NB4 (cell line): ENCODE measurements at regions not wholly inside any gene's neighbourhood (a gene's known extent, or its start where the extent isn't known, plus 50 kb on each side); places are given as distances from the start of the nearest gene placed in this dataset.

ENCODE experiments used
- CTCF ChIP-seq: IDR thresholded peaks from one replicate; pipeline ENCODE4 v1.5.1; 2012; ENCODE audit warnings: low read depth, low read length
- MAX ChIP-seq: IDR thresholded peaks from 2 replicates; pipeline ENCODE4 v1.6.1; 2011; ENCODE audit warnings: low read depth, low read length
- POLR2A ChIP-seq: IDR thresholded peaks from 2 replicates; pipeline ENCODE4 v1.6.1; 2011; ENCODE audit warnings: mild to moderate bottlenecking; ENCODE audit not compliant: insufficient read length; ENCODE audit errors: extremely low read depth

GRCh38 chr5:125337294-125337693, 590.9 kb upstream of the ZNF608 start:
- TF ChIP-seq POLR2A (no peak), CTCF (no peak), MAX (no peak)
